HK-2 (cell line): ENCODE measurements at regions not wholly inside any gene's neighbourhood (a gene's known extent, or its start where the extent isn't known, plus 50 kb on each side); places are given as distances from the start of the nearest gene placed in this dataset.
"Not testable (repeated sequence)": the region's sequence is repeated elsewhere in the genome, so short reads cannot be mapped to it uniquely, and the experiment has no call there.

Experiments
- DNase-seq: peaks from one replicate; pipeline ENCODE4 v3.0.0-alpha.2; 2018; ENCODE audit not compliant: unreplicated experiment

DNA sequence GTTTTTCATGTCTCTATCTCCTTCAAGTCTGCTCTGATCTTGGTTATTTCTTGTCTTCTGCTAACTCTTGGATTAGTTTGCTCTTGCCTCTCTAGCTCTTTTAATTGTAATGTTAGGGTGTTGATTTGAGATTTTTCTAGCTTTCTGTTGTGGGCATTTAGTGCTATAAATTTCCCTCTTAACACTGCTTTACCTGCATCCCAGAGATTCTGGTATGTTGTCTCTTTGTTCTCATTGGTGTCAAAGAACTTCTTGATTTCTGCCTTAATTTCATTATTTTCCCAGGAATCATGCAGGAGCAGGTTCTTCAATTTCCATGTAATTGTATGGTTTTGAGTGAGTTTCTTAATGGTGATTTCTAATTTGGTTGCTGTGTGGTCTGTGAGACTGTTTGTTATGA lies 128.5 kb upstream of the ZNF267 start:
- DNase-seq, result not testable (repeated sequence)

DNA sequence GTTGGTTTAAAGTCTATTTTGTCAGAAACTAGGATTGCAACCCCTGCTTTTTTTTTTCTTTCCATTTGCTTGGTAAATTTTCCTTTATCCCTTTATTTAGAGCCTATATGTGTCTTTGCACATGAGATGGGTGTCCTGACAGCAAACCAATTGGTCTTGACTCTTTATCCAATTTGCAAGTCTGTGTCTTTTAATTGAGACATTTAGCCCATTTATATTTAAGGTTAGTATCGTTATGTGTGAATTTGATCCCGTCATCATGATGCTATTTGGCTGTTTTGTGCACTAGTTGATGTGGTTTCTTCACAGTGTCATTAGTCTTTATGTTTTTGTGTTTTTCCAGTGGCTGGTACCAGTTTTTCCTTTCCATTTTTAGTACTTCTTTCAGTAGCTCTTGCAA lies 127.7 kb upstream of the ZNF267 start:
- DNase-seq, result no peak

DNA sequence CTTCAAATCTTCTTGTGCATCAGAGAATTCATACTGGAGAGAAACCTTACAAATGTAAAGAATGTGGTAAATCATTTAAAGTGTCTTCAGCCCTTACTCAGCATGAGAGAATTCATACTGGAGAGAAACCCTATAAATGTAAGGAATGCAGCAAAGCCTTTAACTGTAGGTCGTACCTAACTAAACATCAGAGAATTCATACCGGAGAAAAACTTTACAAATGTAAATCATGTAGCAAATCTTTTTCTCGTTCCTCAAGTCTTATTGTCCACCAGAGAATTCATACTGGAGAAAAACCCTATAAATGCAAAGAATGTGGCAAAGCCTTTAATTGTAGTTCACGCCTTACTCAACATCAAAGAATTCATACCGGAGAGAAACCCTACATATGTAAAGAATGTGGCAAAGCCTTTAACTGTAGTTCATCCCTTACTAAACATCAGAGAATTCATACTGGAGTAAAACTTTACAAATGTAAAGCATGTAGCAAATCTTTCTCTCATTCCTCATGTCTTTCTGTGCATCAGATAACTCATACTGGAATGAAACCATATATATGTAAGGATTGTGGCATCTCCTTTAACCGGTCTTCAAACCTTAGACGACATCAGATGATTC lies 118.5 kb upstream of the ZNF267 start:
- DNase-seq, result no peak

DNA sequence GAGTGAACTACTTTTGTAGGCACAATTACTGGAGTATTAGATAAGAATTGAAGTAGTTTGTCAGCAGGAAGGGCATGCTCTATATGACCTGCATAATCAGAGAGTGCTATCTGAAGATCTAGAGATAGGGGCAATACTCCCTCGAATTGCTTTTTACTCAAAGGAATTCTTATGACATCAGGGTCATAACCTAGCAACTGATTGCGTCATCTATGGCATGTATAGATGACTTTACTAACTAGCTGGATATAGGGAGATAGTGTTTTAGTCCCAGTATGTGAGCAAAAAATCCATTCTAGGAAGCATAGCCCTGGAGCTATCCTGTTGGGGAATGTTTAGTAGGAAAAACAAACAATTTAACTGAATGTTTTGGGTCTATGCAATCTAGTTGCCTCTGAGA lies 109.5 kb upstream of the ZNF267 start:
- DNase-seq, result no peak

DNA sequence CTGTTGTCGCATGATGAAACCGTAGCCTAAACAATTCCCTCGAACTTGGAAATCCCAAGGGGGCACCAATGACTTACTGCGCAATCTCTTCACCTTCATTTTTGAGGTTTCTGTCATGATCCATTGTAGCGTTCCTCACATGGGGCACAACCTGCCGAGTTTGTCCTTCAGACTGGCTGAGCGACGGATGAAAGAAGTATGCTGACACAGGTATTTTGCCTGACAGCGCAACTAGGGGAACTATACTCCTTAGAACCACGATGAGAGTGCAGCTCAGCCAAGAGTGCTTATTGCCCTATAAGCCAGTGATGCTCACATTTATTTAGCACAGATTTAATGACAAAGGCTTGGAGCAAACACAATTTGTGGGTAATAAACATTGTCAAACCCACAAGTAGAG lies 106.3 kb upstream of the ZNF267 start:
- no peak for DNase-seq

DNA sequence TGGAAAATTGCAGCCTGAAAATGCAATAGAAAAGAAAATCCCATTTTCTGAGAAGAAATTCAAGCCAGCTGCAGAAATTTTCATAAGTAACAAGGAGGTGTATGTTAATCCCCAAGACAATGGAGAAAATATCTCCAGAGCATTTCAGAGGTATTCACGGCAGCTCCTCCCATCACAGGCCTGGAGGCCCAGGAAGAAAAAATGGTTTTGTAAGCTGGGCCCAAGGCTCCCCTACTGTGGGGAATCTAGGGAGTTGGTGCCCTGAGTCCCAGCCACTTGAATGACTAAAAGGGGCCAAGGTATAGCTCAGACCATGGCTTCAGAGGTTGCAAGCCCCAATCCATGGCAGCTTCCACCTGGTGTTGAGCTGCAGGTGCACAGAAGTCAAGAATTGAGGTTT lies 93.3 kb upstream of the ZNF267 start:
- DNase-seq, result no peak

DNA sequence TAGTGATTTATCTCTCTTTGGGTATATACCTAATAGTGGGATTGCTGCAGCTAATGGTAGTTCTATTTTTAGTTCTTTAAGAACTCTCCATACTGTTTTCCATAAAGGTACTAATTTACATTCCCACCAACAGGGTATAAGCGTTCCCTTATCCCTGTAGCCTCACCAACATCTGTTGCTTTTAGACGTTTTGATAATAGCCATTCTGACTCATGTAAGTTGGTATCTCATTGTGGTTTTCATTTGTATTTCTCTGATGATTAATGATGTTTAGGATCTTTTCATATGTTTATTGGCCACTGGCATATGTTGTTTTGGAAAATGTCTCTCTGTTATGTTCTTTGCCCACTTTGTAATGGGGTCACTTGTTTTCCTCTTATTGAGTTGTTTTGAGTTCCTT lies 88.5 kb upstream of the ZNF267 start:
- no peak for DNase-seq

DNA sequence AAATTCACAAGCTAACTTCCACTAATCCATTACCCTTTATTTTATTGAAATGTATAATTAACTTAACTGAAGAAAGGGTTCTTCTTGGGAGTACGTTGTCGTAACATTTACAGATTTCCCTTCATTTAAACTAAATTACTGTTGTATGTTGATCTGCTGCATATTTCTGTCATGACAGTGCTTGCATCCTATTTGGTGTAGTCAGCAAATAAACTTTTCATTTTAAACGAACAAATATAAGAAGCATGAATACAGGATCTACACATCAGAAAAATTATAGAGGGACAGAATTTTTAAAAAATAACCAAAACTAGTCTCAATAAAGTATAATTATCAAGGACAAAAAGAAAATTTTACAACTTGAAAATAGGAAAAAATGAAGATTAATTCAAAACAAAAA lies 66.5 kb upstream of the ZNF267 start:
- DNase-seq, result no peak

DNA sequence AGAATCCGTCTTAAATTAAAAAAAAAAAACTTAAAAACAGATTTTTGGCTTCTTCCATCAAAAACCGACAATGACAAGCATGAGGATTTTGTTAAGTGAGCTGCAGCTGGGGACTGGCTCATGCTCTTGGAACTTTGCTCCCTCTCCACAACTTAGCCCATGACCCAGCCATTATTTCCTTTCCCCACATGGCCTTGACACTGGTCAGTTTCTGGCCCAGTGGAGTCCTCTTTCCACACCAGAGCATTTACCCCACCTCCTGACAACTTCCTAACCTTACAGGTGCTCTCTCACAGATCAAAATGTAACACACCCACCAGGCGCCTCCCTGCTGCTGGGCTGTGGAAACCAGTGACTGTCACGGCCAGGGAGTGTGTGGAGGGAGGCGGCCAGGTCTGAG lies 62.7 kb upstream of the ZNF267 start:
- no peak for DNase-seq

DNA sequence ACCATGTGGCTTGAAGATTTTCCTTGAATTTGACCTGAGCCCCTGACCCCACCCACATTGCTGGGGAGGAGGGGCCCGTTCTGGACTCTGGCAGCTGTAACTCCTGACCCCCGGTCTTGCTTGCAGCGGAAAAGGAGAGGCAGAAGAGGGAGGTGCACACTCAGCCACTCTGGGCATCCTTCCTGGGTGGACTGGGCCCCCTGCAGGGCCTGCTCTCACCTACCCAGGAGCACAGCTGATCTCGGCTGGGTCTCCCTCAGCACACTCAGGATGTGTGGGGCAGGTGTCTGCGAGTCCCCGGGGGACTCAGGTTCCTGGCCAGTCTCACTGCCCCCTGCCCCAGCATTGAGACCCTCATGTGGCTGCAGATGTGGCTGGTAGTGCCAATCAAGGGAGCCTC lies 57.5 kb upstream of the ZNF267 start:
- not testable (repeated sequence) for DNase-seq

DNA sequence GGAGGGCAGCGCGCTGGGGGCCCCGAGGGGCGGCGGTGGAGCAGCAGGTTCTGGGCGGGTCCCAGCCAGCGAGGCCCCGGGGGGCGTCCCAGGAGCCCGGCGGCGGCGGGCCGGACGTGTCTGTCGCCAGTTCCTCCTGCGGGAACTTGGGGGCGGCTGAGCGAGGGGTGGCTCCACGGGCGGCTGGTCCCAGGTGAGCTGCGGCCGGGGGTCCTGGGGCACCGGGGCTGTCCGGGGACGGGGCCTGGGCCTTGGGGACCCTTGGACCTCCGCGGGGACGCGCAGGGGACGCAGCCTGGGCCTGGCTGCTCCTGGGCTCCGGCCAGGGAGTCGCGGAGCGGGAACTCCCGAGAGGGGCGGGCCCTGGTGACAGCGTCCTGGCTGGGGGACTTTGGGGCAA lies 54.2 kb upstream of the ZNF267 start:
- DNase-seq, result no peak

DNA sequence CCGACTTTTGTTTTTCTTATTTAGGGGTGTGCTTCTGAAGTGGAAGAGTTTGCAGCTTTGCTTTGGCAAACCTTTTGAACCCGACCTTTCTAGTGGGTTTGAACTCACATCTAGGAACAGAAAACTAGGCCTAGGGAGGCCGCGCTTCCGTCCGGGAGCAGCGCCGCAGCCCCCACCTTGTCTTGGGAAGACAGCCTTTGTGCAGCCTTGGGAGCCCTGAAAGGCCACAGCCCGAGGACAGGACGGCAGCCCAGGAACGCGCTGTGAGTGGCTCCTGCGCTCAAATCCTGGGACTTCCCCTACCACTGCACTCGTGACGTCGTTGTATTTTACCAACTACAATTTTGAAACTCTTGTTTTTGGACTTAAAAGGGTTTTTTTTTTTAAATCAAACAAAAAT lies 53.7 kb upstream of the ZNF267 start:
- DNase-seq, result no peak
